Endodermal cell (in vitro differentiated cells): ENCODE measurements at regions not wholly inside any gene's neighbourhood (a gene's known extent, or its start where the extent isn't known, plus 50 kb on each side); places are given as distances from the start of the nearest gene placed in this dataset.

Experiments
- DNase-seq: peaks from one replicate; pipeline ENCODE4 v3.0.0-alpha.2; 2017
- H3K27ac ChIP-seq: 2 replicates; pipeline ENCODE4 v1.5.1; 2013; ENCODE audit warnings: mild to moderate bottlenecking, low read depth, low read length, moderate library complexity
- H3K27me3 ChIP-seq: 2 replicates; pipeline ENCODE4 v1.6.1; 2013; ENCODE audit warnings: mild to moderate bottlenecking, low read length, moderate library complexity; ENCODE audit not compliant: insufficient read depth, control insufficient read depth, poor library complexity, severe bottlenecking
- H3K36me3 ChIP-seq: 2 replicates; pipeline ENCODE4 v1.7.0; 2013; ENCODE audit warnings: mild to moderate bottlenecking, low read length, moderate library complexity; ENCODE audit not compliant: control insufficient read depth, insufficient read depth
- H3K4me1 ChIP-seq: one replicate; pipeline ENCODE4 v1.7.0; 2013; ENCODE audit warnings: low read length; ENCODE audit not compliant: control insufficient read depth, insufficient read depth
- H3K4me3 ChIP-seq: 2 replicates; pipeline ENCODE4 v1.5.1; 2013; ENCODE audit warnings: mild to moderate bottlenecking, low read length, moderate library complexity
- H3K9ac ChIP-seq: 2 replicates; pipeline ENCODE4 v1.6.1; 2013; ENCODE audit warnings: mild to moderate bottlenecking, low read length, moderate library complexity; ENCODE audit not compliant: poor library complexity, severe bottlenecking; ENCODE audit errors: extremely low read depth
- H3K9me3 ChIP-seq: 2 replicates; pipeline ENCODE4 v1.6.1; 2013; ENCODE audit warnings: mild to moderate bottlenecking, low read length, moderate library complexity; ENCODE audit not compliant: control insufficient read depth
- H3K27ac Mint-ChIP-seq: 2 replicates; pipeline ENCODE4 v1.8.0; 2020; ENCODE audit warnings: mixed read lengths
- H3K27me3 Mint-ChIP-seq: 2 replicates; pipeline ENCODE4 v1.8.0; 2021; ENCODE audit warnings: mild to moderate bottlenecking, mixed read lengths; ENCODE audit not compliant: insufficient read depth
- H3K36me3 Mint-ChIP-seq: 2 replicates; pipeline ENCODE4 v1.8.0; 2020; ENCODE audit warnings: low read depth, mixed read lengths
- H3K4me1 Mint-ChIP-seq: 2 replicates; pipeline ENCODE4 v1.8.0; 2020; ENCODE audit warnings: mixed read lengths
- H3K4me3 Mint-ChIP-seq: 2 replicates; pipeline ENCODE4 v1.8.0; 2020; ENCODE audit warnings: mild to moderate bottlenecking, moderate library complexity, mixed read lengths
- H3K9me3 Mint-ChIP-seq: 2 replicates; pipeline ENCODE4 v1.8.0; 2020; ENCODE audit warnings: mild to moderate bottlenecking, mixed read lengths
- WGBS, 2 experiments: methylation state at CpG; one replicate each; pipeline versions ENCODE4 v1.1.5 to v1.1.7; 2013; ENCODE audit warnings: missing lambda C conversion rate in 2 of 2, mixed read lengths in 1 of 2; ENCODE audit not compliant: insufficient coverage in 1 of 2, insufficient read length in 1 of 2; 5-methylcytosine and 5-hydroxymethylcytosine counted together
- TF ChIP-seq, protein P1 (sequence below): fragments of 200-600 bp; sonication (generic); conservative IDR thresholded peaks from 2 replicates; pipeline ENCODE4 v1.5.0; 2021; ENCODE audit warnings: antibody characterized with exemption, mild to moderate bottlenecking

DNA sequence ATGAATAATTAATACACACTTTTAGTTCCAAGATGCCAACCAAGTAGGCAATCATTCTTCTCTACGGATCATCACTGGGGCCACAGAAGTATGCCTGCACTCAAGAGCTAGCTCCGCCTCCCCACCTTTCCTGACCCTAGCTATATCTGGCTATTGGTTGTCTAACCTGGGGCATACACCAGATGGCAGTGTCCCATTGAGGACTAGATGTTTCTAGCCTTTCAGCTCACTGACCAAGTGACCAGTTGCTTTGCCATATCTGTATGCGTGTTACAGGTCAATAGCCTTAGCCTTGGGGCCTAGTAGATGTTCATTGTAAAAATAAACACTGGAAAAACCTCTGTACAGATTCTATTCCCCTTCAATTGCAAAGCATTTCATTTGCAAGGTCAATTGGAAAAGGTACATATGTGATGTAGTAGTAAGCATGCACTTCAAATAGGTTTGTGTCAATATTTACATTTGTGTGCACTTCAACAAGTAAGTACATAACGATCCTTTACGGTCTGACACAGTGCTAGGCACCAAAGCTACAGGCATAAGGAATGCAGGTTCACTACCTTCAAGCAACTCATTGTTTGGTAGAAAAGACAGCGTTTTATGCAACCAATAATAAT is 521.7 kb downstream of the PPARGC1A start:
- H3K9ac ChIP-seq = no peak overlapping the region
- H3K9me3 ChIP-seq = no peaks in the 10 kb centered on the region
- no peak overlapping the region for H3K4me3 ChIP-seq
- Mint-ChIP-seq H3K4me1 (peaks cover 12% of the 10 kb centered on the region), H3K4me3 (no peak overlapping the region), H3K27me3 (peaks cover 6% of the 10 kb centered on the region), H3K9me3 (no peaks in the 10 kb centered on the region), H3K27ac (no peak overlapping the region), H3K36me3 (no peaks in the 10 kb centered on the region)
- no peaks in the 10 kb centered on the region for H3K36me3 ChIP-seq
- TF ChIP-seq, protein P1, sequence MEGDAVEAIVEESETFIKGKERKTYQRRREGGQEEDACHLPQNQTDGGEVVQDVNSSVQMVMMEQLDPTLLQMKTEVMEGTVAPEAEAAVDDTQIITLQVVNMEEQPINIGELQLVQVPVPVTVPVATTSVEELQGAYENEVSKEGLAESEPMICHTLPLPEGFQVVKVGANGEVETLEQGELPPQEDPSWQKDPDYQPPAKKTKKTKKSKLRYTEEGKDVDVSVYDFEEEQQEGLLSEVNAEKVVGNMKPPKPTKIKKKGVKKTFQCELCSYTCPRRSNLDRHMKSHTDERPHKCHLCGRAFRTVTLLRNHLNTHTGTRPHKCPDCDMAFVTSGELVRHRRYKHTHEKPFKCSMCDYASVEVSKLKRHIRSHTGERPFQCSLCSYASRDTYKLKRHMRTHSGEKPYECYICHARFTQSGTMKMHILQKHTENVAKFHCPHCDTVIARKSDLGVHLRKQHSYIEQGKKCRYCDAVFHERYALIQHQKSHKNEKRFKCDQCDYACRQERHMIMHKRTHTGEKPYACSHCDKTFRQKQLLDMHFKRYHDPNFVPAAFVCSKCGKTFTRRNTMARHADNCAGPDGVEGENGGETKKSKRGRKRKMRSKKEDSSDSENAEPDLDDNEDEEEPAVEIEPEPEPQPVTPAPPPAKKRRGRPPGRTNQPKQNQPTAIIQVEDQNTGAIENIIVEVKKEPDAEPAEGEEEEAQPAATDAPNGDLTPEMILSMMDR = peak; percentile 84
- no peaks in the 10 kb centered on the region for H3K27me3 ChIP-seq
- DNase-seq = peak; percentile 87
- WGBS, 2 experiments = 86 to 88% methylated on average over 5 of the region's 6 CpGs
- H3K4me1 ChIP-seq = no peaks in the 10 kb centered on the region
- H3K27ac ChIP-seq = no peak overlapping the region

DNA sequence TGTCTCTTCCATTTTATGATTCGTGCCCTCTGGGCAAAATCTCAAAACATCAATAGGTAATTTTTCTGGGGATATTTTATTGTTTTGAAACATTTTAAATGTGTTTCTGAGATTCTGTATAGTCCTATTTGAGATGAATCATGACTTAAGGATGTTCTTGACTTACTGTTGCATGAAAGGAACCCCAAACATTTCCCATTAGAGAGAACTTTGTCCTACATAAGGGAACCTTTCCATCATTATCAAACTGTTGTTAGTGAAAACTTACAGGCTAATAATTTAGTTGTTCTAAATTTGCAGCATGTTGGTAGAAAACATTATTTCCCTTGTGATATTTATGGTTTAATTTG is 523.3 kb downstream of the PPARGC1A start:
- 100% methylated on average over 1 of the region's 1 CpG for WGBS, 2 experiments
- TF ChIP-seq, protein P1 = no peak
- H3K27ac ChIP-seq = no peak overlapping the region
- H3K27me3 ChIP-seq = no peaks in the 10 kb centered on the region
- no peak overlapping the region for H3K4me3 ChIP-seq
- no peaks in the 10 kb centered on the region for H3K9me3 ChIP-seq
- no peaks in the 10 kb centered on the region for H3K4me1 ChIP-seq
- no peak overlapping the region for H3K27ac Mint-ChIP-seq
- no peak overlapping the region for H3K9ac ChIP-seq
- H3K36me3 ChIP-seq = no peaks in the 10 kb centered on the region
- DNase-seq = no peak
- no peaks in the 10 kb centered on the region for H3K36me3 Mint-ChIP-seq
- peaks cover 3% of the 10 kb centered on the region for H3K4me1 Mint-ChIP-seq
- peaks cover 6% of the 10 kb centered on the region for H3K27me3 Mint-ChIP-seq
- no peak overlapping the region for H3K4me3 Mint-ChIP-seq
- H3K9me3 Mint-ChIP-seq = no peaks in the 10 kb centered on the region

DNA sequence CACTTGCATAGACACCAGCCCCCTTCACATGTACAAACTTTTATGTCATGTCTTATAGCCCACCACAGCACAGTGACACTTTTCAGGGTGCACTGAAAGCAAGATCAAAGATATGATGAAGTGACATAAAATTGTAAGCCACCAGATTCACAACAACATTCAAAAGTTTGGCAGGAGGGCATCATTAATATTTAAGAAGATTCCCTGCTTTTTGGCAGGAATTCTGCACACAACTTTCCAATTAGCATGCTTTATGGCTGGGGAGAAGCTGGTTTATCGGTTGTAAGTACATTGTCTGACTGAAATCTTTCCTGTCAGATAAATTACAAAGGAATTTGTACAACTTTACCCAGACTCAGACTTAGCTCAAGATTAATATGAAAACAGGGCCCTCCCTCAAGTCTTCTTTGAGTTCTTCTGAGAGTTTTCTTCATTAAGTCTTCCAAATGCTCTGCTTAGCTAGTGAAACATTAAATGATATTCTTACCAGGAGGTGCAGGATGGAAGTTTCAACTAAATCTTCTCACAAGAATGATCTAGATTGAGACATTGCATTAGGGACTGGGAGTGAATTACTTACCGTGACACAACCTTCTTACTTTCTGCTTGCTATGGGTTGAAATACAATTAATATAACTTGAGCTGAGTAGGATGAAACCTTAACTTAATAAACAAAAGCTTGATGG is 523.8 kb downstream of the PPARGC1A start:
- peaks cover 9% of the 10 kb centered on the region for H3K27me3 Mint-ChIP-seq
- TF ChIP-seq, protein P1 = no peak
- H3K9ac ChIP-seq = no peak overlapping the region
- no peaks in the 10 kb centered on the region for H3K36me3 Mint-ChIP-seq
- H3K9me3 Mint-ChIP-seq = no peaks in the 10 kb centered on the region
- no peak overlapping the region for H3K4me3 Mint-ChIP-seq
- H3K9me3 ChIP-seq = no peaks in the 10 kb centered on the region
- no peak for DNase-seq
- H3K36me3 ChIP-seq = no peaks in the 10 kb centered on the region
- H3K4me1 Mint-ChIP-seq = no peaks in the 10 kb centered on the region
- no peak overlapping the region for H3K27ac ChIP-seq
- H3K4me1 ChIP-seq = no peaks in the 10 kb centered on the region
- no peaks in the 10 kb centered on the region for H3K27me3 ChIP-seq
- no peak overlapping the region for H3K4me3 ChIP-seq
- no peak overlapping the region for H3K27ac Mint-ChIP-seq
- 96 to 100% methylated on average over 1 to 2 of the region's 2 CpGs for WGBS, 2 experiments
